Liver (tissue), 3 donors: ENCODE measurements at regions not wholly inside any gene's neighbourhood (a gene's known extent, or its start where the extent isn't known, plus 50 kb on each side); places are given as distances from the start of the nearest gene placed in this dataset.

Experiments
- CTCF ChIP-seq: fragments of 150-350 bp; IDR thresholded peaks from 2 replicates; pipeline ENCODE4 v1.5.1; 2017; ENCODE audit warnings: improper control_type of control experiment, low read depth, low read length; ENCODE audit not compliant: missing input control
- GABPA ChIP-seq, 2 donors: IDR thresholded peaks in 1 of 2; conservative IDR thresholded peaks in 1 of 2; 2 replicates each; pipeline ENCODE4 v1.6.1; 2016; ENCODE audit warnings: antibody characterized with exemption in 2 of 2, mild to moderate bottlenecking in 1 of 2, moderate library complexity in 1 of 2
- MAX ChIP-seq: IDR thresholded peaks from 2 replicates; pipeline ENCODE4 v1.6.1; 2016; ENCODE audit warnings: antibody characterized with exemption
- REST ChIP-seq: IDR thresholded peaks from 2 replicates; pipeline ENCODE4 v1.6.1; 2016; ENCODE audit warnings: antibody characterized with exemption, mild to moderate bottlenecking
- SP1 ChIP-seq: IDR thresholded peaks from 2 replicates; pipeline ENCODE4 v1.6.1; 2018; ENCODE audit warnings: antibody characterized with exemption, mild to moderate bottlenecking
- donor health status: healthy.
- donor health status: healthy.

GRCh38 chr11:109512249-109512648 lies 90.3 kb downstream of the C11orf87 start:
- no peak for TF ChIP-seq CTCF
- TF ChIP-seq MAX, result no peak
- TF ChIP-seq GABPA (IDR thresholded peaks at IDR 0.05 in 1 of 2, conservative IDR thresholded peaks at IDR 0.05 in 1 of 2), result no peak
- TF ChIP-seq SP1, result no peak
- no peak for TF ChIP-seq REST
